ENCODE measurements at regions not wholly inside any gene's neighbourhood (a gene's known extent, or its start where the extent isn't known, plus 50 kb on each side); places are given as distances from the start of the nearest gene placed in this dataset.

DNA sequence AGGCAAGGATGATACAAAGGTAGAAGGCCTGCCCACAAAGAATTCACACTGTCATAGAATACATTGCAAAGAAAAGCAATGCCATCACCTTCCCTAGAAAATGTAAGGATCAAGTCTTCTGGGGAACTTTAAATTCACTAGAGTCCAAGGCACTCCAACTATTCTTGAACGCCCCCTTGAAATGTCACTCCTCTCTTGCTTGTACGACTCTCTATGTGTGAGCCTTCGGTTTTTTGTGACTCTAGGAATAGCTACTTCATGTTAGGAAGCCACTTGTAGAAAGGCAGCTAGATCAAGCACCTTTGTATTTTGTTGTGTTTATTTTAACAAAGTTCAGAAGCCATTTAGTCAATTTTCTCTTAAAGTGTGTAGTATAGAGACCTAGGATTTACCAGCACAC lies 159.2 kb upstream of the ARID1B start:
- no peak overlapping the region for H3K27ac ChIP-seq (ENCODE audit: low read length)
- no peak overlapping the region for H3K9ac ChIP-seq (ENCODE audit: low read length)
- no peak overlapping the region for H2AFZ ChIP-seq (ENCODE audit: low read length)
- no peaks in the 10 kb centered on the region for H4K20me1 ChIP-seq (ENCODE audit: insufficient read depth, low read length)
- no peaks in the 10 kb centered on the region for H3K4me1 ChIP-seq (ENCODE audit: low read length)
- DNase-seq, result no peak
- no peak overlapping the region for H3K4me3 ChIP-seq (ENCODE audit: low read length)
- H3K9me3 ChIP-seq (replicated peaks; ENCODE audit: insufficient read depth, low read length), result no peaks in the 10 kb centered on the region
- H3K36me3 ChIP-seq (replicated peaks; ENCODE audit: insufficient read depth, low read length), result no peaks in the 10 kb centered on the region
- H3K4me2 ChIP-seq (ENCODE audit: low read depth, low read length), result no peak overlapping the region
- no peaks in the 10 kb centered on the region for H3K27me3 ChIP-seq (replicated peaks; ENCODE audit: insufficient read depth, low read length)
- TF ChIP-seq EZH2 (optimal IDR thresholded peaks at IDR 0.05; ENCODE audit: low read depth, low read length) (no peak), EZH2phosphoT487 (IDR thresholded peaks at IDR 0.05; ENCODE audit: low read length) (no peak), CTCF (IDR thresholded peaks at IDR 0.05; ENCODE audit: low read length) (no peak)
- no peaks in the 10 kb centered on the region for H3K9me2 ChIP-seq (replicated peaks; ENCODE audit: insufficient read depth, low read length)
- no peaks in the 10 kb centered on the region for H3K79me2 ChIP-seq (ENCODE audit: low read length)
- no peaks in the 10 kb centered on the region for H3F3A ChIP-seq (ENCODE audit: insufficient read depth, low read length)

DNA sequence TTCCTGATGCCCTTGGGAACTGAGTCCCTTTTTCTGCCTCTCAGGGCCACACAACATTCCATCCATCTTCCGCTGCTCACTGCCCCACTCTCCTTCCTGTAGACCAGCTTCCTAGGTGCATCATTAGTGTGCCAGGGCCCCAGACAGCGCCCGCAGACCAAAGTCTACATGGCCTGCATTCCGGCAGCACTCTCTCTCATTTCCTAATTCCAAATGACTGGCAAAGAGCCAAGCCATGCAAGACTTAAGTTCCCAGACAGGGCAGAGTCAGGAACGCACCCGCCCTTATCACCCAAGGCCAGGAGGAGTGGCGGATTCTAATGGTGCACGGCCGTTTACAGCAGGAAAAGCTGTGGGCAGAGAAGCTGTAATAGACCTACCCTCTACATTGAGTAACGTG lies 159.8 kb upstream of the ARID1B start:
- TF ChIP-seq EZH2phosphoT487 (IDR thresholded peaks at IDR 0.05; ENCODE audit: low read length), result no peak
- no peak overlapping the region for H3K4me2 ChIP-seq (ENCODE audit: low read depth, low read length)
- H3K4me3 ChIP-seq (ENCODE audit: low read length), result no peak overlapping the region
- no peaks in the 10 kb centered on the region for H3K9me3 ChIP-seq (replicated peaks; ENCODE audit: insufficient read depth, low read length)
- no peaks in the 10 kb centered on the region for H3K4me1 ChIP-seq (ENCODE audit: low read length)
- no peaks in the 10 kb centered on the region for H4K20me1 ChIP-seq (ENCODE audit: insufficient read depth, low read length)
- no peaks in the 10 kb centered on the region for H3K79me2 ChIP-seq (ENCODE audit: low read length)
- no peak overlapping the region for H2AFZ ChIP-seq (ENCODE audit: low read length)
- no peak overlapping the region for H3K27ac ChIP-seq (ENCODE audit: low read length)
- H3K9ac ChIP-seq (ENCODE audit: low read length), result no peak overlapping the region
- no peaks in the 10 kb centered on the region for H3F3A ChIP-seq (ENCODE audit: insufficient read depth, low read length)
- H3K36me3 ChIP-seq (replicated peaks; ENCODE audit: insufficient read depth, low read length), result no peaks in the 10 kb centered on the region
- H3K27me3 ChIP-seq (replicated peaks; ENCODE audit: insufficient read depth, low read length), result no peaks in the 10 kb centered on the region
- no peaks in the 10 kb centered on the region for H3K9me2 ChIP-seq (replicated peaks; ENCODE audit: insufficient read depth, low read length)
- no peak for DNase-seq

GRCh38 chr6:156616495-156616894 lies 160.7 kb upstream of the ARID1B start:
- no peaks in the 10 kb centered on the region for H3K27me3 ChIP-seq (replicated peaks; ENCODE audit: insufficient read depth, low read length)
- H3K79me2 ChIP-seq (ENCODE audit: low read length), result no peaks in the 10 kb centered on the region
- H3K9ac ChIP-seq (ENCODE audit: low read length), result no peak overlapping the region
- H3K9me3 ChIP-seq (replicated peaks; ENCODE audit: insufficient read depth, low read length), result no peaks in the 10 kb centered on the region
- no peaks in the 10 kb centered on the region for H3K4me1 ChIP-seq (ENCODE audit: low read length)
- H3K9me2 ChIP-seq (replicated peaks; ENCODE audit: insufficient read depth, low read length), result no peaks in the 10 kb centered on the region
- H3K4me3 ChIP-seq (ENCODE audit: low read length), result no peak overlapping the region
- H4K20me1 ChIP-seq (ENCODE audit: insufficient read depth, low read length), result no peaks in the 10 kb centered on the region
- no peaks in the 10 kb centered on the region for H3F3A ChIP-seq (ENCODE audit: insufficient read depth, low read length)
- no peak overlapping the region for H2AFZ ChIP-seq (ENCODE audit: low read length)
- no peak overlapping the region for H3K4me2 ChIP-seq (ENCODE audit: low read depth, low read length)
- H3K27ac ChIP-seq (ENCODE audit: low read length), result no peak overlapping the region
- H3K36me3 ChIP-seq (replicated peaks; ENCODE audit: insufficient read depth, low read length), result no peaks in the 10 kb centered on the region
- no peak for TF ChIP-seq EZH2 (optimal IDR thresholded peaks at IDR 0.05; ENCODE audit: low read depth, low read length)
- TF ChIP-seq EZH2phosphoT487 (IDR thresholded peaks at IDR 0.05; ENCODE audit: low read length), result no peak
- TF ChIP-seq CTCF (IDR thresholded peaks at IDR 0.05; ENCODE audit: low read length), result no peak
- no peak for DNase-seq

DNA sequence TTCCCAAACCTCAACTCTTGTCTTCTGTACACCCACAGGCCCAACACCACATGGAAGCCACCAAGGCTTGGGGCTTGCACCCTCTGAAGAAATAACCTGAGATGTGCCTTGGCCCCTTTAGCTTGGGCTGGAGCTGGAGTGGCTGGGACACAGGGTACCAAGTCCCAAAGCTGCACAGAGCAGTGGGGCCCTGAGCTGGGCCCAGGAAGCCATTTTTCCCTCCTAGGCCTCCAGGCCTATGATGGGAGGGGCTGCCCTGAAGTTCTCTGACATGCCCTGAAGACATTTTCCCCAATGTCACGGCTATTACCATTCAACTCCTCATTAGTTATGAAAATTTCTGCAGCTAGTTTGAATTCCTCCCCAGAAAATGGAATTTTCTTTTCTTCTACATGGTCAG lies 163.2 kb upstream of the ARID1B start:
- no peak overlapping the region for H3K4me2 ChIP-seq (ENCODE audit: low read depth, low read length)
- no peaks in the 10 kb centered on the region for H3F3A ChIP-seq (ENCODE audit: insufficient read depth, low read length)
- no peak overlapping the region for H2AFZ ChIP-seq (ENCODE audit: low read length)
- no peak overlapping the region for H3K27ac ChIP-seq (ENCODE audit: low read length)
- no peak overlapping the region for H3K4me3 ChIP-seq (ENCODE audit: low read length)
- H3K27me3 ChIP-seq (replicated peaks; ENCODE audit: insufficient read depth, low read length), result no peaks in the 10 kb centered on the region
- H3K9me2 ChIP-seq (replicated peaks; ENCODE audit: insufficient read depth, low read length), result no peaks in the 10 kb centered on the region
- DNase-seq, result no peak
- no peaks in the 10 kb centered on the region for H3K79me2 ChIP-seq (ENCODE audit: low read length)
- TF ChIP-seq EZH2phosphoT487 (IDR thresholded peaks at IDR 0.05; ENCODE audit: low read length) (no peak), CTCF (IDR thresholded peaks at IDR 0.05; ENCODE audit: low read length) (no peak), EZH2 (optimal IDR thresholded peaks at IDR 0.05; ENCODE audit: low read depth, low read length) (no peak)
- H3K4me1 ChIP-seq (ENCODE audit: low read length), result no peaks in the 10 kb centered on the region
- no peak overlapping the region for H3K9ac ChIP-seq (ENCODE audit: low read length)
- H4K20me1 ChIP-seq (ENCODE audit: insufficient read depth, low read length), result no peaks in the 10 kb centered on the region
- H3K36me3 ChIP-seq (replicated peaks; ENCODE audit: insufficient read depth, low read length), result no peaks in the 10 kb centered on the region
- no peaks in the 10 kb centered on the region for H3K9me3 ChIP-seq (replicated peaks; ENCODE audit: insufficient read depth, low read length)
